ENCODE measurements at regions not wholly inside any gene's neighbourhood (a gene's known extent, or its start where the extent isn't known, plus 50 kb on each side); places are given as distances from the start of the nearest gene placed in this dataset.

DNA sequence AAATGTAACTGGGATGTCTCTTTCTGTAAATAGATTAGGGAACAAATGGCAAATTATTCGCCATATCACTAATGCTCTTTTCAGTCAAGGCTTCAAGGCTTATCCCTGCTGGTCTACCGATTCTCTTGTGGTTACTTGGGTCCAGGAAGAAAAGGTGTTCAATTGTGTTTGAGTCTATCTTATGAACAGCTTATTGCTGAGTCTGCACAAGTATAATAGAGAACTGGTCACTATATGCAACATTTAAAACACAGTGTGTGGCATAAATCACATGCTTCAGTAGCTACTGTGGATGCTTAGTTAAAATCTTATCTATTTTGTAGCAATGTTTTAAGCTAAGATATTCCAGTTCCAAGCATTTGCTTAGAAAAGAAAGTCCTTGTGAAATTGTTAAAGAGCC is 274.2 kb upstream of the FAM174A start:
- TF ChIP-seq, protein P1, sequence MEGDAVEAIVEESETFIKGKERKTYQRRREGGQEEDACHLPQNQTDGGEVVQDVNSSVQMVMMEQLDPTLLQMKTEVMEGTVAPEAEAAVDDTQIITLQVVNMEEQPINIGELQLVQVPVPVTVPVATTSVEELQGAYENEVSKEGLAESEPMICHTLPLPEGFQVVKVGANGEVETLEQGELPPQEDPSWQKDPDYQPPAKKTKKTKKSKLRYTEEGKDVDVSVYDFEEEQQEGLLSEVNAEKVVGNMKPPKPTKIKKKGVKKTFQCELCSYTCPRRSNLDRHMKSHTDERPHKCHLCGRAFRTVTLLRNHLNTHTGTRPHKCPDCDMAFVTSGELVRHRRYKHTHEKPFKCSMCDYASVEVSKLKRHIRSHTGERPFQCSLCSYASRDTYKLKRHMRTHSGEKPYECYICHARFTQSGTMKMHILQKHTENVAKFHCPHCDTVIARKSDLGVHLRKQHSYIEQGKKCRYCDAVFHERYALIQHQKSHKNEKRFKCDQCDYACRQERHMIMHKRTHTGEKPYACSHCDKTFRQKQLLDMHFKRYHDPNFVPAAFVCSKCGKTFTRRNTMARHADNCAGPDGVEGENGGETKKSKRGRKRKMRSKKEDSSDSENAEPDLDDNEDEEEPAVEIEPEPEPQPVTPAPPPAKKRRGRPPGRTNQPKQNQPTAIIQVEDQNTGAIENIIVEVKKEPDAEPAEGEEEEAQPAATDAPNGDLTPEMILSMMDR (IDR thresholded peaks at IDR 0.05; ENCODE audit: borderline replicate concordance, extremely low read depth, low read length, poor library complexity, severe bottlenecking) = no peak
- TF ChIP-seq EZH2 (IDR thresholded peaks at IDR 0.05; ENCODE audit: borderline replicate concordance, low read depth, low read length, severe bottlenecking) = no peak
